HG03045 (cell line): ENCODE measurements at regions not wholly inside any gene's neighbourhood (a gene's known extent, or its start where the extent isn't known, plus 50 kb on each side); places are given as distances from the start of the nearest gene placed in this dataset.
"Not testable (repeated sequence)": the region's sequence is repeated elsewhere in the genome, so short reads cannot be mapped to it uniquely, and the experiment has no call there.

Source experiments
- ATAC-seq: cut with Tn5 transposase; IDR thresholded peaks from one replicate; pipeline ENCODE4 v1.9.1; 2021; ENCODE audit warnings: mild to moderate bottlenecking, moderate library complexity; ENCODE audit not compliant: unreplicated experiment

GRCh38 chr7:146057958-146058357 is 58.6 kb upstream of the CNTNAP2 start:
- no peak for ATAC-seq

- no peak for ATAC-seq
These were observed 61.7 kb upstream of the CNTNAP2 start for GRCh38 chr7:146054909-146055308.

- no peak for ATAC-seq
These were observed 63.1 kb upstream of the CNTNAP2 start for GRCh38 chr7:146053492-146053891.

GRCh38 chr7:146043310-146043709 is 73.3 kb upstream of the CNTNAP2 start:
- not testable (repeated sequence) for ATAC-seq

GRCh38 chr7:146028251-146028750 is 88.3 kb upstream of the CNTNAP2 start:
- no peak for ATAC-seq

GRCh38 chr7:146027243-146027642 is 89.4 kb upstream of the CNTNAP2 start:
- no peak for ATAC-seq

GRCh38 chr7:146022776-146023175 is 93.8 kb upstream of the CNTNAP2 start:
- no peak for ATAC-seq

- ATAC-seq: not testable (repeated sequence)
These were observed 97.3 kb upstream of the CNTNAP2 start for GRCh38 chr7:146019041-146020004.

GRCh38 chr7:146017366-146017765 is 99.2 kb upstream of the CNTNAP2 start:
- ATAC-seq: not testable (repeated sequence)

- ATAC-seq: not testable (repeated sequence)
These were observed 102.4 kb upstream of the CNTNAP2 start for GRCh38 chr7:146014154-146014553.

GRCh38 chr7:146008293-146008692 is 108.3 kb upstream of the CNTNAP2 start:
- no peak for ATAC-seq

GRCh38 chr7:146004805-146005204 is 111.8 kb upstream of the CNTNAP2 start:
- ATAC-seq: no peak

GRCh38 chr7:146002431-146003078 is 114.0 kb upstream of the CNTNAP2 start:
- ATAC-seq: peak; percentile 46

GRCh38 chr7:146002008-146002407 is 114.6 kb upstream of the CNTNAP2 start:
- ATAC-seq: no peak

GRCh38 chr7:146000882-146001281 is 115.7 kb upstream of the CNTNAP2 start:
- no peak for ATAC-seq

- ATAC-seq: no peak
These were observed 127.1 kb upstream of the CNTNAP2 start for GRCh38 chr7:145989469-145989868.

GRCh38 chr7:145986248-145986874 is 130.2 kb upstream of the CNTNAP2 start:
- ATAC-seq: no peak

- ATAC-seq: no peak
These were observed 137.8 kb upstream of the CNTNAP2 start for GRCh38 chr7:145978769-145979168.

- no peak for ATAC-seq
These were observed 156.6 kb upstream of the CNTNAP2 start for GRCh38 chr7:145959981-145960380.

GRCh38 chr7:145957160-145957890 is 159.3 kb upstream of the CNTNAP2 start:
- no peak for ATAC-seq

GRCh38 chr7:145951566-145951965 is 165.0 kb upstream of the CNTNAP2 start:
- no peak for ATAC-seq
